ENCODE measurements at regions not wholly inside any gene's neighbourhood (a gene's known extent, or its start where the extent isn't known, plus 50 kb on each side); places are given as distances from the start of the nearest gene placed in this dataset.

DNA sequence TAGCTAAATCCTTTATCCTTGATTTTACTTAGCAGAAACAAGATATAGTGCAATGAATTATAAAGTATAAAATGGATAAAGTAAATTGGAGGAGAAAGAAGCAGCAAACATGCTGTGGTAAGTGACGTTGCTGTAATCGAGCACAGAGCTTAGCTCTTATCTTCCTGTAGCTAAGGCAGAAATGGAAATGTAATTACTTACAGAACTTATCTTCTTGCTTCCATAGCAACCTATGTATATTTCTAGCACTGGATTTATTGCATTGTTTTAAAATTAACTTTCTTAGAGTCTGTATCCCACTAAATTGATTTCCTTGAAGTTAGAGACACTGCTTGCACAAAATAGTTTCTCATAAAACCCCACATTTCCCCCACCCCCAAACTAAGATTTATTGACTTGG lies 130.6 kb upstream of the MC4R start:
- no peaks in the 10 kb centered on the region for H3K36me3 ChIP-seq (ENCODE audit: insufficient read depth, low read length)
- no peak overlapping the region for H3K4me3 ChIP-seq (ENCODE audit: low read length)
- no peak overlapping the region for H3K4me2 ChIP-seq (ENCODE audit: low read length)
- H3K27me3 ChIP-seq (ENCODE audit: control insufficient read depth, insufficient read depth, low read length), result peaks cover 20% of the 10 kb centered on the region
- H3K9ac ChIP-seq (ENCODE audit: low read depth, low read length), result no peak overlapping the region
- H3K9me3 ChIP-seq (replicated peaks; ENCODE audit: low read length), result no peaks in the 10 kb centered on the region
- no peaks in the 10 kb centered on the region for H3K4me1 ChIP-seq (ENCODE audit: control insufficient read depth, insufficient read depth, low read length)

DNA sequence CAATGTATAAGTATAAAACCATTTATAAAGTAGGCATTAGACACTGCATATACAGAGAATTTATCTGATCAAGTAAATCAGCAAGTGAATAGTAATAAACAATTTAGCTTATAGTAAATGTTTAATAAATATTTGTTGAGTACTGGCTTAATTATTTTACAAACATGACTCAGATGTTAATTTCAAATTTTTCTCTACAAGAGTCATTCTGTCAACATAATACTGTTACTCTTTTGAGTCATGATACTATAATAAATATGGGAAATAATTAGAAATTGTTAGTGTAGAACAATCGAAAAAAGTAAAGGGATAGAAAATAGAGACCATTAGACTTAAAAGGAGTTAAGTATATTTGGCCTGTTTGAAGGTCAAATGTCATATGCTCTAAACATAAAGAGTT lies 133.6 kb upstream of the MC4R start:
- Histone ChIP-seq H3K9ac (ENCODE audit: low read depth, low read length) (no peak overlapping the region), H3K36me3 (ENCODE audit: insufficient read depth, low read length) (no peaks in the 10 kb centered on the region), H3K4me2 (ENCODE audit: low read length) (no peak overlapping the region), H3K27me3 (ENCODE audit: control insufficient read depth, insufficient read depth, low read length) (peaks cover 31% of the 10 kb centered on the region), H3K4me3 (ENCODE audit: low read length) (no peak overlapping the region), H3K4me1 (ENCODE audit: control insufficient read depth, insufficient read depth, low read length) (no peaks in the 10 kb centered on the region), H3K9me3 (replicated peaks; ENCODE audit: low read length) (no peaks in the 10 kb centered on the region)

DNA sequence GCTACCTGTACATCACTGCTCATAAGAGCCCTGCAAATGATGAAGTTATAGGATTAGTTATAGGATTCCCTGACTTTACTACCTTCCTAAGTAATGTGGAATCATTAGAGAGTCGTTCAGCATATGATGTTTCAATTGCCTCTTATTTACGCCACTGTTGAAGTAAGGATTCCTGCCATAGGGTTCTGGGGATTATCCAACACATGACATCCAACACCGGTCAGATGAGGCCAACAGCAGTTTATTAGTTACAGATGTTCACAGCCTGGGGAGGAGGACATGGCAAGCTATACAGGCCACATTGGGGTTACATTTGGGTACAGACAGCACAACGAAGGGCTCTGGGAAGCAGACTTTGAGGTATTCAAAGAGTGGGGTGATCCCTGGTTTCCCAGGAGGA lies 134.1 kb upstream of the MC4R start:
- H3K9ac ChIP-seq (ENCODE audit: low read depth, low read length), result no peak overlapping the region
- H3K4me1 ChIP-seq (ENCODE audit: control insufficient read depth, insufficient read depth, low read length), result no peaks in the 10 kb centered on the region
- no peak overlapping the region for H3K4me3 ChIP-seq (ENCODE audit: low read length)
- no peaks in the 10 kb centered on the region for H3K9me3 ChIP-seq (replicated peaks; ENCODE audit: low read length)
- peaks cover 31% of the 10 kb centered on the region for H3K27me3 ChIP-seq (ENCODE audit: control insufficient read depth, insufficient read depth, low read length)
- no peaks in the 10 kb centered on the region for H3K36me3 ChIP-seq (ENCODE audit: insufficient read depth, low read length)
- H3K4me2 ChIP-seq (ENCODE audit: low read length), result no peak overlapping the region

DNA sequence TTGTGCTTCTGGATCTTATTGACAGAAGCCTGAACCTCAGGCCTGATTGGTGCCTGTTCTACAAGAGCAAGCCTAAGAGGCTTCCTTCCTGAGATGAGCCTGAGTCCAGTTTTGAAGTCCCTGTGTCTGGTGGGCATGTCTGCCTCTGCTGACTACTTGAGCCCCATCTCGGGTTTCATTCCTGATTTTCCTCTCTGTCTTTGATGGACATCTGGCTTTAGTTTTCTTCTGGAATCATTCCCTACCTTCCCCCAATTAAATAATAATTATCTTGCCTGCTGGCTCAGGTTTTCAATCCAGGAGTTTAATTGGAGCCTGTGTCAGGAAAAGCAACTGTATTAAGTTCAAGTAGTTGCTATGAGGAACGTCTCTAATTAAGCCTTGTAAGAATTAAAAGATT lies 135.5 kb upstream of the MC4R start:
- Histone ChIP-seq H3K4me2 (ENCODE audit: low read length) (no peak overlapping the region), H3K9me3 (replicated peaks; ENCODE audit: low read length) (no peaks in the 10 kb centered on the region), H3K4me3 (ENCODE audit: low read length) (no peak overlapping the region), H3K27me3 (ENCODE audit: control insufficient read depth, insufficient read depth, low read length) (peaks cover 31% of the 10 kb centered on the region), H3K36me3 (ENCODE audit: insufficient read depth, low read length) (no peaks in the 10 kb centered on the region), H3K4me1 (ENCODE audit: control insufficient read depth, insufficient read depth, low read length) (no peaks in the 10 kb centered on the region), H3K9ac (ENCODE audit: low read depth, low read length) (no peak overlapping the region)

DNA sequence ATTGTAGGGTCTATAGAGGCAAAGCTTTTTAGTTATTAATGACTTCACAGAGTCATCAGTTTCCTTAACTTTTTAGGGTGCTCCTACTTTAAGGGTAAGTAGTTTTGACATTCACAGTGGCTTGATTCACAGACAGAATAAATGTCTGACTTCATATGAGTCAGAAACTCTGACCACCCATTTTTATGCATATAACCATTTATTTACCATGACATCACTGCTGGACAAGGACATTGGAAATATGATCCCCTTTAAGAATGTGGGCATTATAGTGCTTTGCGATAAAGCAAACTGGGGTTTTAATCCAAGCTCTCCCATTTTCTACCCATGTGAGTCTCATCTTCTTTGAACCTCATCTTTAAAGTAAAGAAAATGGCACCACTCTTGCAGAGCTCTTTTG lies 162.0 kb upstream of the MC4R start:
- Histone ChIP-seq H3K4me1 (ENCODE audit: control insufficient read depth, insufficient read depth, low read length) (peaks cover 11% of the 10 kb centered on the region), H3K9ac (ENCODE audit: low read depth, low read length) (no peak overlapping the region), H3K9me3 (replicated peaks; ENCODE audit: low read length) (no peaks in the 10 kb centered on the region), H3K4me2 (ENCODE audit: low read length) (no peak overlapping the region), H3K27me3 (ENCODE audit: control insufficient read depth, insufficient read depth, low read length) (no peaks in the 10 kb centered on the region), H3K36me3 (ENCODE audit: insufficient read depth, low read length) (no peaks in the 10 kb centered on the region), H3K4me3 (ENCODE audit: low read length) (no peak overlapping the region)

DNA sequence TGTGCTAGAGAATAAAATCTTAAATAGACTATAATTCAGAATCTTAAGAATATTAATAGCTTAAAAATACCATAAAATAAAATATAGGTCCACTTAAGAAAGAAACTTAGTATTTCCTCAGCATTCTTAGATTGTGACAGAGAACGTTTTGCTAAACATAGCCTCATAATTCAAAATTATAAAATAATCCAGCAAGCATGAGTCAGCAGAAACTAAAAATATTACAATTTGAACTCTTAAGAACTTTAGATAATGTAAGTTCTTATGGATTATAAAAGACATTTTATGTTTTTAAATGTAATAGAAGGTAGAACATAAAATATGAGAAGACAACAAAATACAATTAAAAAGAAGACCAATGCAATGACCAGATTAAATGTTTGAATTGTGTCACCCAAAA lies 164.5 kb upstream of the MC4R start:
- no peak overlapping the region for H3K4me2 ChIP-seq (ENCODE audit: low read length)
- H3K4me3 ChIP-seq (ENCODE audit: low read length), result no peak overlapping the region
- H3K9me3 ChIP-seq (replicated peaks; ENCODE audit: low read length), result no peaks in the 10 kb centered on the region
- H3K9ac ChIP-seq (ENCODE audit: low read depth, low read length), result no peak overlapping the region
- H3K27me3 ChIP-seq (ENCODE audit: control insufficient read depth, insufficient read depth, low read length), result no peaks in the 10 kb centered on the region
- no peaks in the 10 kb centered on the region for H3K36me3 ChIP-seq (ENCODE audit: insufficient read depth, low read length)
- peaks cover 11% of the 10 kb centered on the region for H3K4me1 ChIP-seq (ENCODE audit: control insufficient read depth, insufficient read depth, low read length)

DNA sequence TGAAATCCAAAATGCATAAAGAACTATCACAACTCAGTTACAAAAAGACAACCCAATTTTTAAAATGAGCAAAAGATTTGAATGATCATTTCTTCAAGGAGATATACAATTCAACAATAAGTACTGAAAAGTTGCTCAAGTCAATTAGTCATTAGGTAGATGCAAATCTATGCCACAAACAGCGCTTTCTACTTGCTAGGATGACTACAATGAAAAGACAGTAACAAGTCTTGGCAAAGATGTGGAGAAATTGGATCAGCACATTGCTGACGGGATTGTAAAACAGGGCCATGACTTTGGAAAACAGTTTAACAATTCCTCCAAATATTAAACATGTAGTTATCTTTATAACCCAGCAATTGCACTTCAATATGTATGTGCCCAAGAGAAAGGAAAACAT lies 166.3 kb upstream of the MC4R start:
- no peaks in the 10 kb centered on the region for H3K36me3 ChIP-seq (ENCODE audit: insufficient read depth, low read length)
- no peak overlapping the region for H3K4me2 ChIP-seq (ENCODE audit: low read length)
- no peak overlapping the region for H3K9ac ChIP-seq (ENCODE audit: low read depth, low read length)
- no peaks in the 10 kb centered on the region for H3K27me3 ChIP-seq (ENCODE audit: control insufficient read depth, insufficient read depth, low read length)
- no peak overlapping the region for H3K4me3 ChIP-seq (ENCODE audit: low read length)
- peaks cover 9% of the 10 kb centered on the region for H3K4me1 ChIP-seq (ENCODE audit: control insufficient read depth, insufficient read depth, low read length)
- H3K9me3 ChIP-seq (replicated peaks; ENCODE audit: low read length), result no peaks in the 10 kb centered on the region

DNA sequence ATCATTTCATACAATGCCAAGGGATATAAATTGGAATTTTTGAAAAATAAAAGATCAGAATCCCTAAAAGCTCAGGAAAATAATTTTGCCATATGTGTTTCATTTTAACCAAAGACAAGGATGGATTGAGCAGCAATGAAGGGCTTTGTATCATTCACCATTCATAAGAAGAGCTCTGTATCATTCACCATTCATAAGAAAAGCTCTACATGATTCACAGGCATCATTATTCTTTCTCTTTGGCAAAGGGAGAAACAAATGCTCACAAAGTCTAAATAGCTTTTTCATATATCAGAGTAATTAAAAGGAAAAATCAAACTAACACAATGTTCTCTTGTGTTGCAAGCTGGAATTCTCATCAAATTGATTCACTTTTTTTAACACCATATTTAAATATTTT lies 169.1 kb upstream of the MC4R start:
- no peaks in the 10 kb centered on the region for H3K27me3 ChIP-seq (ENCODE audit: control insufficient read depth, insufficient read depth, low read length)
- no peak overlapping the region for H3K4me3 ChIP-seq (ENCODE audit: low read length)
- H3K36me3 ChIP-seq (ENCODE audit: insufficient read depth, low read length), result no peaks in the 10 kb centered on the region
- no peaks in the 10 kb centered on the region for H3K9me3 ChIP-seq (replicated peaks; ENCODE audit: low read length)
- H3K4me2 ChIP-seq (ENCODE audit: low read length), result no peak overlapping the region
- no peak overlapping the region for H3K9ac ChIP-seq (ENCODE audit: low read depth, low read length)
- no peaks in the 10 kb centered on the region for H3K4me1 ChIP-seq (ENCODE audit: control insufficient read depth, insufficient read depth, low read length)

DNA sequence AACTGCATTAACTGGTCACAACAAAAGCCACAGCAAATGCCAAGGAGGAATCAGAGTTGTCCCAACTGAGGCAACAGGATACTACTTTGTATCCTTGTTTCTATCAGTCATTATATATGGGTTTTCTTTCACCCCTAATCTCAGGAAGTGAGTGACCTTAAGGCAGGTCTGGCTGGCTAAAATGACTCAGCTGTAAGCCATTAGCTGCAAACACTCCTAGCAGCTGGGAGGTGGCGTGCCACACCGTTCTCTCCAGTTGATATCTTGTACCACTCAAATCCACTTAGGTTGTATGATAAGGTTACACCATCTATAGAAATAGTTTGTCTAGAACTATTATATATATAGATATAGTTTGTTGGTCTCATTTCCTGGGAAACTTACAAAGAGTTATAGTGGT lies 171.1 kb upstream of the MC4R start:
- Histone ChIP-seq H3K27me3 (ENCODE audit: control insufficient read depth, insufficient read depth, low read length) (peaks cover 3% of the 10 kb centered on the region), H3K4me1 (ENCODE audit: control insufficient read depth, insufficient read depth, low read length) (no peaks in the 10 kb centered on the region), H3K9me3 (replicated peaks; ENCODE audit: low read length) (no peaks in the 10 kb centered on the region), H3K36me3 (ENCODE audit: insufficient read depth, low read length) (no peaks in the 10 kb centered on the region), H3K4me2 (ENCODE audit: low read length) (no peak overlapping the region), H3K9ac (ENCODE audit: low read depth, low read length) (no peak overlapping the region), H3K4me3 (ENCODE audit: low read length) (no peak overlapping the region)

DNA sequence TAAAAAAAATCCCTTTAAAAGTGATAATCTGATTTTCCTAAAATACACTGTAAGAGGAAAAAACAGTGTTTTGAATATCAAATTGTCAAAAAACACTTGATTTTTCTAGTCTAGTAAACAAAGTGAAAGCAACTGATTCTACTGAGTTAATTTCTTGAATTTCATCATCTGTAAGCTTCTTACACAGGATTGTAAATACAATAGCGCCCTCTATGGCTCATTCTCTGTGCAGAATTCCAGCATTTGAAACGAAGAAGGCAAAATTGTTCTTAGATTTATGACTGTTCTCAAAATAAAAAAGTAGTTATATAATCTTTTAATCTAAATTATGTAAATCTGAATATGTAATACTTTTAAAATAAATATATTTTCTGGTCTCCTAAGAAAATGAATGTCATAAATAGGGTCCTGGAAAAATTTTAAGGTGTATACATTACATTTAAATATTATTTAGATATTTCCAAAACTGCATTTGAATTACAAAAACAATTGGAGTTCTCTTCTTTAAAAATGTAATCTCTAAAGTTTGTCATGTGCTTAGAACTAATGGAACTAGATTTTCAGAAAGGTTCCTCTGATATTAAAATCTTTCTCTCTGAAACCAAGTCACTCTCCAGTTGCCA lies 176.9 kb upstream of the MC4R start:
- no peaks in the 10 kb centered on the region for H3K4me1 ChIP-seq (ENCODE audit: control insufficient read depth, insufficient read depth, low read length)
- peak overlapping the region; percentile 46 for H3K4me2 ChIP-seq (ENCODE audit: low read length)
- H3K27me3 ChIP-seq (ENCODE audit: control insufficient read depth, insufficient read depth, low read length), result peaks cover 3% of the 10 kb centered on the region
- no peak overlapping the region for H3K4me3 ChIP-seq (ENCODE audit: low read length)
- no peaks in the 10 kb centered on the region for H3K36me3 ChIP-seq (ENCODE audit: insufficient read depth, low read length)
- H3K9ac ChIP-seq (ENCODE audit: low read depth, low read length), result no peak overlapping the region
- no peaks in the 10 kb centered on the region for H3K9me3 ChIP-seq (replicated peaks; ENCODE audit: low read length)

DNA sequence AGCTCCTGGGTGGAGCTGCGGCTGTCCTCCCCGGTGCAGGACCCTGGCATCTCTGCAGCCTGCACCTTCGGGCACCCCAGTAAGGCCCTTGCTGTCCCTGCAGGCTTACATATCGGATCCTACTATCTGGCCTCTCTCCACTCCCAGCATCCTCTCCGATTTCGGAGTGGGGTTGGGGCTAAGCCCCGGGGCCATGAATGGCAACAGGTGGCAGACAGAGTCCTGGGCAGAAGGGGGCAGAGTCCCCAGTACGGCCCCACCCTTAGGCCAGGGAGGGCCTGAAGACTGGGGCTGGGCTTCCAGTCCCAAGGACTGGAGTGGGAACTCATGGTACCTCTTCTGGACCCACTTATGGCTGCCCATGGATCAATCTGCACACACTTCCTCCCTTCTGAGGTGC lies 180.4 kb upstream of the MC4R start:
- H3K4me2 ChIP-seq (ENCODE audit: low read length), result no peak overlapping the region
- peaks cover 7% of the 10 kb centered on the region for H3K27me3 ChIP-seq (ENCODE audit: control insufficient read depth, insufficient read depth, low read length)
- H3K9ac ChIP-seq (ENCODE audit: low read depth, low read length), result no peak overlapping the region
- no peaks in the 10 kb centered on the region for H3K36me3 ChIP-seq (ENCODE audit: insufficient read depth, low read length)
- H3K9me3 ChIP-seq (replicated peaks; ENCODE audit: low read length), result no peaks in the 10 kb centered on the region
- no peak overlapping the region for H3K4me3 ChIP-seq (ENCODE audit: low read length)
- no peaks in the 10 kb centered on the region for H3K4me1 ChIP-seq (ENCODE audit: control insufficient read depth, insufficient read depth, low read length)

DNA sequence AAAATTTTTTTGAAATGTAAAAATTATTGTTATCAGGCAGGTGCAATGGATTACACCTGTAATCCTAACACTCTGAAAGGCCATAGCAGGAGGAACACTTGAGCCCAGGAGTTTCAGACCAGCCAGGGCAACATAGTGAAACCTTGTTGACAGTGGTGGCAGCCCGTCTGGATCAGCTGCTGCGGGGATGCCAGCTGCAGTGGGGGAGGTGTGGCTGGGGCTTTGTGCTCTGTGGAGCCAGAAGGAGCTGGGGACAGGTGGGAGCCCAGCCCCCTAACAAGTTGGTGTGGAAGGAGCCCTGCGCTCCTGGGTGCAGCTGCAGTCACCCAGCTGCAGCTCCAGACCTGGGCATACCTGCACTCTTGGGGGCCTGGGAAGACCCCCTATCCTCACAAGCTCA lies 182.4 kb upstream of the MC4R start:
- H3K4me3 ChIP-seq (ENCODE audit: low read length), result no peak overlapping the region

More for the DNA sequence above, 182.4 kb upstream of the MC4R start:
- Histone ChIP-seq H3K4me1 (ENCODE audit: control insufficient read depth, insufficient read depth, low read length) (no peaks in the 10 kb centered on the region), H3K9ac (ENCODE audit: low read depth, low read length) (no peak overlapping the region), H3K36me3 (ENCODE audit: insufficient read depth, low read length) (no peaks in the 10 kb centered on the region), H3K27me3 (ENCODE audit: control insufficient read depth, insufficient read depth, low read length) (peaks cover 7% of the 10 kb centered on the region), H3K9me3 (replicated peaks; ENCODE audit: low read length) (no peaks in the 10 kb centered on the region), H3K4me2 (ENCODE audit: low read length) (no peak overlapping the region)

Data from skeletal muscle satellite cell (primary cell).